SK-N-SH treated with all-trans-retinoic acid at 6 μM for 48 hours (cell line): ENCODE measurements at regions not wholly inside any gene's neighbourhood (a gene's known extent, or its start where the extent isn't known, plus 50 kb on each side); places are given as distances from the start of the nearest gene placed in this dataset.

ENCODE experiments used
- ISL1 ChIP-seq: fragments of 250-450 bp; sonication (Bioruptor Pico); IDR thresholded peaks from 2 replicates; pipeline ENCODE4 v2.1.2; 2022; ENCODE audit warnings: mild to moderate bottlenecking, moderate library complexity
- TOX ChIP-seq: fragments of 250-450 bp; sonication (Bioruptor Pico); IDR thresholded peaks from 2 replicates; pipeline ENCODE4 v1.8.0; 2021; ENCODE audit warnings: mild to moderate bottlenecking, moderate library complexity, borderline replicate concordance
- ZFP30 ChIP-seq: fragments of 450-650 bp; formaldehyde crosslinking; IDR thresholded peaks from 2 replicates; pipeline ENCODE4 v1.5.0; 2022; ENCODE audit warnings: mild to moderate bottlenecking, moderate library complexity

- TF ChIP-seq ZFP30 (CRISPR knock-in tag) = no peak
- no peak for TF ChIP-seq TOX (CRISPR knock-in tag)
- no peak for TF ChIP-seq ISL1 (CRISPR knock-in tag)
Measured at GRCh38 chr9:38194870-38195269, 125.8 kb upstream of the SHB start.
